HG03457 (cell line): ENCODE measurements at regions not wholly inside any gene's neighbourhood (a gene's known extent, or its start where the extent isn't known, plus 50 kb on each side); places are given as distances from the start of the nearest gene placed in this dataset.
A peak's percentile ranks its signal among the peaks of the same experiment; 100 is the strongest.
"Not testable (repeated sequence)": the region's sequence is repeated elsewhere in the genome, so short reads cannot be mapped to it uniquely, and the experiment has no call there.

Experiments used
- ATAC-seq: cut with Tn5 transposase; IDR thresholded peaks from one replicate; pipeline ENCODE4 v1.9.1; 2021; ENCODE audit warnings: moderate number of reproducible peaks; ENCODE audit not compliant: unreplicated experiment

- peak; percentile 74 for ATAC-seq
Observed at GRCh38 chr16:10312784-10313724, 72.8 kb upstream of the ATF7IP2 start.

- ATAC-seq, result no peak
Observed at GRCh38 chr16:10314317-10314716, 71.5 kb upstream of the ATF7IP2 start.

GRCh38 chr16:10314811-10315210 lies 71.0 kb upstream of the ATF7IP2 start:
- ATAC-seq, result no peak

DNA sequence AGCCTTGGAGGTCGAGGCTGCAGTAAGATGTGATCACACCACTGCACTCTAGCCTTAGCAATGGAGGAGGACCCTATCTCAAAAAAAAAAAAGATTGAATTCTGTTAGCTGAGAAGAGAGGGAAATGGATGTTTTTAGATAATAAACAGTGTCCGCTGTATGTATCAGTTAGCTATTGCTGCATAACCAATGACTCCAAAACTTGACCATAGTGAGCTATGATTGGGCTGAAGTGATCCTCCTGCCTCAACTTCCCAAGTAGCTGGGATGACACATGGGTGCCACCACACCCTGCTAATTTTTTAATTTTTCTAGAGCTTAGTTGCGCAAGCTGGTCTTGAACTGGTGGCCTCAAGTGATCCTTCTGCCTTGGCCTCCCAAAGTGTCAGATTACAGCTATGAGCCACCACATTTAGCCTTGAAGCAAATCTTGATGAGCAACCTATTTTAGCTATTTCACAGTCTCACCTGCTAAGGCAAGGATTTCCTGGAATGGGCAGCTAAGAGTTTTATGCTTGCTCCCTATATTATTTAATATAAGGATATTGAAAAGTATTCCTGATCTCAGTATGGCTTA lies 68.3 kb upstream of the ATF7IP2 start:
- no peak for ATAC-seq

- ATAC-seq, result no peak
Observed at GRCh38 chr16:10318798-10319500, 66.9 kb upstream of the ATF7IP2 start.

GRCh38 chr16:10321407-10322387 lies 64.2 kb upstream of the ATF7IP2 start:
- ATAC-seq, result no peak

DNA sequence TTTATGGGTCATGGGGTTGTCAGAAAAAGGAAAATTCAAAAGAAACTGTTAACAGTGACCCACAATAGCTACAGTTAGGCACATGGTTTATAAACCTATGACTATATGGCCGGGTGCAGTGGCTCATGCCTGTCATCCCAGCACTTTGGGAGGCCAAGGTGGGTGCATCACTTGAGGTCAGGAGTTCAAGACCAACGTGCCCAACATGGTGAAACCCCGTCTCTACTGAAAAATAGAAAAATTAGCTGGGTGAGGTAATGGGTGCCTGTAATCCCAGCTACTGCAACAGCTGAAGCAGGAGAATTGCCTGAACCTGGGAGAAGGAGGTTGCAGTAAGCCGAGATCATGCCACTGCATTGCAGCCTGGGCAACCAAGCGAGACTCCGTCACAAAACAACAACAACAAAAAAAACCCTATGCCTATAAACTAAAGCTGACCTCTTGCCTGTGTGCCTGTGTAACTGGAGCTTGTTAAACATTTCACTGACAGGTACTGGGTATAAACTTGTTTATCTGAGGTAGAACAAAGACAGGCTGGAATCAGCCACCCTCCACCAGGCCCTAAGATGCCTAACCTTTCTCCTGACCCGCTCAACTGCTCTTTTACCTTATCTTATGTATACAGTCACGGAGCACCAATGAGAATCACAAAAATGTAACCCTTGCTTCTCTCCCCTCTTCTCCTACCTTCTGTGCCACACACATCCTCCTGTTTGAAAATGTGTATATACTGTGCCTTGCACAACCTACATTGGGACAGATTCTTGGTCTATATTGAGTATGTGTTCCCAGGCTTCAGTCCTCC lies 62.9 kb upstream of the ATF7IP2 start:
- no peak for ATAC-seq

- ATAC-seq, result no peak
Observed at GRCh38 chr16:10323528-10323869, 62.4 kb upstream of the ATF7IP2 start.

DNA sequence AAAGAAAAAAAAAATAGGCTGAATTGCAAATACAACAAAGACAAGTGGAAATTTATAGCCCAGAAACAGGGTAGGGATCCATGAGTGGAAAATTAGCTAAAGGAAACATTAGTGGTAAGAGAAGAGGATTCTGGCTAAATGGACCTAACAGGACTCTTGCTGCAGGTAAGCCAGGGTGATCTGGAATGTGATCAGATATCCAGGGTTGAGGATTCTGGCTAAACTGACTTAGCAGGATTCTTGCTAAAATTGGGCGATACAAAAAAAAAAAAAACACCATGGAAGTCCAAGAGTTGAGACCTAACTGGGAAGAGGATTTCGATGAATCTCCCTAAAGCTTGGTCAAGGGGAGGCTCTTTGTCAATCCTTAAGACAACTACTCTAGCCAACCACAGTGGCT lies 61.7 kb upstream of the ATF7IP2 start:
- ATAC-seq, result no peak

DNA sequence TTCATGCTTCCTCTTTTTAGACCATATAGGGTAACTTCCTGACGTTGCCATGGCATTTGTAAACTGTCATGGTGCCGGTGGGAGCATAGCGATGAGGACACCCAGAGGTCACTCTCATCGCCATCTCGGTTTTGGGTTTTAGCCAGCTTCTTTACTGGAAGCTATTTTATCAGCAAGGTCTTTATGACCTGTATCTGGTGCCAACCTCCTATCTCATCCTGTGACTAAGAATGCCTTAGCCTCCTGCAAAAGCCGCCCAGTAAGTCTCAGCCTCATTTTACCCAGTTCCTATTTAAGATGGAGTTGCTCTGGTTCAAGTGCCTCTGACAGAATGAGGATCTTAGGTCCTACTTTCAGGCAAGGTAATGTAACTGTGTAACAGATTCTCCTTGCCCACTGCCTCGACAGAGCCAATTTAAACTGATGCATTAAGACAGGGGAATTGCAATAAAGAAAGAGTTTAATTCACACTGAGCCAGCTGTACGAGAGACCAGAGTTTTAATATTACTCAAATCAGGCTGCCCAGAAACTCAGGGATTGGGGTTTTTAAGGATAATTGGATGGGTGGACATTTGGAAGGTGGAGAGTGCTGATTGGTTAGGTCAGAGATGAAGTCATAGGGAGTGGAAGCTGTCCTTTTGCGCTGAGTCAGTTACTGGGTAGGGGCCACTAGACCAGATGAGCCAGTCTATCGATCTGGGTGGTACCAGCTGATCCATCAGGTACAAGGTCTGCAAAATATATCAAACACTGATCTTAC lies 59.9 kb upstream of the ATF7IP2 start:
- no peak for ATAC-seq

- ATAC-seq, result no peak
Observed at GRCh38 chr16:10326647-10327046, 59.2 kb upstream of the ATF7IP2 start.

GRCh38 chr16:10328291-10328690 lies 57.6 kb upstream of the ATF7IP2 start:
- not testable (repeated sequence) for ATAC-seq

DNA sequence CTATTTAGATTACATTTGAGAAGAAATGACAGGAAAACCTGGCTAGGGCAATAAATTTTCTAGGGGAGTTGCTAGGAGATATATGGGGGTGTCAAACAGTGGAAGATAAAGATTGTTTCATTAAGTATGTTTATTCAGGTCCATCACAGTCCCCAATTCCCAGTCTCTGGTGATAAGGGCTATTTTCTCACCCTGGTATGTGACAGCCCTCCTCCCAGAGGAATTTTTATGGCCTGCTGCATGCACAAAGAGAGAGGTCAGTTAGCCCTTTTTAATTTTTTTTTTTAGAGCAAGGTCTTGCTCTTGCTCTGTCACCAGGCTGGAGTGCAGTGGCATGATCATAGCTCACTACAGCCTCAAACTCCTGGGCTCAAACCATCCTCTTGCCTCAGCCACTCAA lies 53.6 kb upstream of the ATF7IP2 start:
- no peak for ATAC-seq

GRCh38 chr16:10332775-10333174 lies 53.1 kb upstream of the ATF7IP2 start:
- ATAC-seq, result no peak

DNA sequence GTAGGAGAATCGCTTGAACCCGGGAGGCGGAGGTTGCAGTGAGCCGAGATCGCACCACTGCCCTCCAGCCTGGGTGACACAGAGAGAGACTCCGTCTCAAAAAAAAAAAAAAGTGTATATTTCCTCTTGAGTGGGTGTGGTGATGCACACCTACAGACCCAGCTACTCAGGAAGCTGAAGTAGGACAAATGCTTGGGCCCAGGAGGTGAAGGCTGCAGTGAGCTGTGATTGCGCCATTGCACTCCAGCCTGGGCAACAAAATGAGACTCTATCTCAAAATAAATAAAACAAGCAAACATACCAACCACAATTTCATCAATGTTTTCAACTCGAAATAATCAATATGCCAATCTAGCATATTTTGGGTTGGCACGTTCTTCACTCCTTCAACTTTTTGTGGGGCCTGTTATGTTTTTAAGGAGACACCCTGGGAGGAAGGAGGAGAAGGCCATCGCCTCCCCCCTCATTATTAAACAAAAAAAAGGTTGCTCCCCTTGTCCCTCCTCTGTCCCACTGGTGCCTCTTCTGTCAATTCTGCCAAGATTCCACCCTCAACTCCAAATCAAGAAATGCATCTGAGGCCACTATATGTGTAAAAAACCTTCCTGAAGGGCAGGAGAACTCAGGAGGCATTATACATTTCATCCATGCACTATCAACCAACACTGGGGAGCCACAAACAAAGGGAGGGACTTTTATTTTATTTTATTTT lies 52.4 kb upstream of the ATF7IP2 start:
- ATAC-seq, result no peak

GRCh38 chr16:10335681-10336080 lies 50.2 kb upstream of the ATF7IP2 start:
- ATAC-seq, result no peak
